GM13976 (cell line): ENCODE measurements at regions not wholly inside any gene's neighbourhood (a gene's known extent, or its start where the extent isn't known, plus 50 kb on each side); places are given as distances from the start of the nearest gene placed in this dataset.
"Not testable (repeated sequence)": the region's sequence is repeated elsewhere in the genome, so short reads cannot be mapped to it uniquely, and the experiment has no call there.

Experiments used
- DNase-seq: peaks from one replicate; pipeline ENCODE4 v3.0.0; 2012; ENCODE audit warnings: low spot score
- CTCF ChIP-seq: IDR thresholded peaks from 2 replicates; pipeline ENCODE4 v1.5.1; 2012; ENCODE audit warnings: borderline replicate concordance, mild to moderate bottlenecking; ENCODE audit not compliant: insufficient read depth; ENCODE audit errors: extremely low read depth, missing control alignments, control extremely low read depth
- in situ Hi-C: fragments of 300-500 bp; cut with MboI; formaldehyde crosslinking; loops from one replicate; pipeline ENCODE4 v1.12.0; 2022; ENCODE audit warnings: low sequenced_read_pairs, mixed read lengths, inconsistent platforms; ENCODE audit not compliant: unreplicated experiment

DNA sequence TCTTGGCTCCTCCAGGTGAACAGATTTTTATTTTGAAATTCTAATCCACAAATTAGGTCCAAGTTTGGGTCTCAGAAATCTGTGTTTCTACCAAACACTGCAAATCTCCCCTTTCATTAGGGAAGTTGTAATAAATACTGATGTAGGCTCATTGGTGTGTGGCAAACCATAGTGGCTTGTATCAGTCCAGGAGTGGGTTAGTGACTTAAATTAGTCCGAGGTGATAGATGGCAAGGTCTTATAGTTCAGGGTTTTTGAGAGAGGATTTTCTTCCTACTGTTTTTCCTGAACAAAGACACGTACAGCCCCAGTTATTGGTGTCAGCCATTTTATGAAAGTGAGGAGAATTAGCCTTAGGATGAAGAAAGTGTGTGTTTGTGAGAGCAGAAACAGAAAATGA, 74.6 kb downstream of the RPRM start:
- no peak for TF ChIP-seq CTCF
- no peak for DNase-seq
- in situ Hi-C loops, result no loop called here

DNA sequence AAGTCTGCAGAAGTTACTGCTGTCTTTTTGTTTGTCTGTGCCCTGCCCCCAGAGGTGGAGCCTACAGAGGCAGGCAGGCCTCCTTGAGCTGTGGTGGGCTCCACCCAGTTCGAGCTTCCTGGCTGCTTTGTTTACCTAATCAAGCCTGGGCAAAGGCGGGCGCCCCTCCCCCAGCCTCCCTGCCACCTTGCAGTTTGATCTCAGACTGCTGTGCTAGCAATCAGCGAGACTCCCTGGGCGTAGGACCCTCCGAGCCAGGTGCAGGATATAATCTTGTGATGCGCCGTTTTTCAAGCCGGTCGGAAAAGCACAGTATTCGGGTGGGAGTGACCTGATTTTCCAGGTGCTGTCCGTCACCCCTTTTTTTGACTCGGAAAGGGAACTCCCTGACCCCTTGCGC, 75.2 kb downstream of the RPRM start:
- in situ Hi-C loops, result not testable (repeated sequence)

GRCh38 chr2:153394686-153395085, 83.9 kb downstream of the RPRM start:
- in situ Hi-C loops, result no loop called here
- DNase-seq, result no peak

More for the DNA sequence above, 75.2 kb downstream of the RPRM start:
- DNase-seq, result not testable (repeated sequence)

DNA sequence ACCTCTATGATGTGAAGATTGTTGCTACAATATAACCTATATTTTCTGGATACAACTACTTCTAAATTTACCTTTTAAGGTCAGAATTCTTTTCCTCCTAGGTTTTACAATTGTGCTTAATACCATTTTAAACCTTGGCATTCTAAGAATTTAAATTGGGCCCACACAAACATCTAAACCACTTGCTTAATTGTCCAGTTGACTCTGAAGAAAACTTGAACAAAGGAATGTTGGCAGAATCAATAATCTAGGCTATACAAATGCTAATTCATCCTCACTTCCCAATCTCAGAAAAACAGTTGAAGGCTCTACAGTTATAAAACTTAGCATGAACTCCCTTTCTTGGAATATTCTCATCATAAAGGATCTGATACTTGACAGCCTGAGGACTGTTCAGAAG, 84.3 kb downstream of the RPRM start:
- TF ChIP-seq CTCF, result no peak
- no peak for DNase-seq
- in situ Hi-C loops, result no loop called here

More at GRCh38 chr2:153394686-153395085, 83.9 kb downstream of the RPRM start:
- no peak for TF ChIP-seq CTCF

DNA sequence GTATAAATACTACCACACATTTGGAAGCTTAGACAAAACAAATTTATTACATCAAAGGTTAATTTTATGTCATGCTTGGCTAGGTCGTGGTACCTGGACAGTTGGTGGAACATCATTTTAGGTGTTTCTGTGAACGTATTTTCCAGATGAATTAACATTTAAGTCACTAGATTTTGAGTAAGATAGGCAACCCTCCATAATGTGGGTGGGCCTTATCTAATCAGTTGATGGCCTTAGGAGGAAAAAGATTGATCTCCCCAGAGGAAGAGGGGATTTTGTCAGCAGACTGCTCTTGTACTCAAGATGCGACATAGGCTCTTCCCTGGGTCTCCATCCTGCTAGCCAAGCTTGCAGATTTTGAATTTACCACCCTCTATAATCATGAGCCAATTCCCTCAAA, 85.0 kb downstream of the RPRM start:
- TF ChIP-seq CTCF, result no peak

GRCh38 chr2:153391131-153391530, 87.4 kb downstream of the RPRM start:
- in situ Hi-C loops, result no loop called here
- DNase-seq, result no peak
- no peak for TF ChIP-seq CTCF

More for the DNA sequence above, 85.0 kb downstream of the RPRM start:
- in situ Hi-C loops, result no loop called here
- no peak for DNase-seq

GRCh38 chr2:153388246-153388645, 90.3 kb downstream of the RPRM start:
- no peak for TF ChIP-seq CTCF
- no peak for DNase-seq

DNA sequence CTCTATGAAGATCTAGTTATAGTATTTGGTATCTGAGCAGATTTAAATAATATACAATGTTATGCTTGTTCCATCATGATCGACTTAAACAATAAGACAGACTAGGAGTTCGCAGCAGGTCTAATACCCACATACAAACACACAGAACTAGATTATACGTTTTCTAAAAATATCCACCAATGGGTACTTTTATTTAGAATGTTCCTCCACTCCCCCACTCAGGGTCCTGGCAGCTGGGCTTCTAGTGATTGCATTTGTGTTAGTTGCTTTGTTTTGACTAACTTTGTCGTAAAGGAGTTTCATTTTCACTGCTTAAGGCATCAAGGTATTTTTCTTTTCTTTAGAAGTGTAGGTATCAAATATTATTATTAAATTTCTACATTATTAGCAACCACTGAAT, 91.4 kb downstream of the RPRM start:
- TF ChIP-seq CTCF, result no peak
- no peak for DNase-seq
- in situ Hi-C loops, result no loop called here

More at GRCh38 chr2:153388246-153388645, 90.3 kb downstream of the RPRM start:
- in situ Hi-C loops, result no loop called here
